GM18511 (cell line): ENCODE measurements at regions not wholly inside any gene's neighbourhood (a gene's known extent, or its start where the extent isn't known, plus 50 kb on each side); places are given as distances from the start of the nearest gene placed in this dataset.

Experiments used
- ATAC-seq: cut with Tn5 transposase; IDR thresholded peaks from one replicate; pipeline ENCODE4 v1.9.1; 2021; ENCODE audit warnings: mild to moderate bottlenecking, moderate library complexity; ENCODE audit not compliant: unreplicated experiment

- ATAC-seq: no peak
Observed at GRCh38 chr14:104355101-104356019, 217.0 kb downstream of the KIF26A start.

DNA sequence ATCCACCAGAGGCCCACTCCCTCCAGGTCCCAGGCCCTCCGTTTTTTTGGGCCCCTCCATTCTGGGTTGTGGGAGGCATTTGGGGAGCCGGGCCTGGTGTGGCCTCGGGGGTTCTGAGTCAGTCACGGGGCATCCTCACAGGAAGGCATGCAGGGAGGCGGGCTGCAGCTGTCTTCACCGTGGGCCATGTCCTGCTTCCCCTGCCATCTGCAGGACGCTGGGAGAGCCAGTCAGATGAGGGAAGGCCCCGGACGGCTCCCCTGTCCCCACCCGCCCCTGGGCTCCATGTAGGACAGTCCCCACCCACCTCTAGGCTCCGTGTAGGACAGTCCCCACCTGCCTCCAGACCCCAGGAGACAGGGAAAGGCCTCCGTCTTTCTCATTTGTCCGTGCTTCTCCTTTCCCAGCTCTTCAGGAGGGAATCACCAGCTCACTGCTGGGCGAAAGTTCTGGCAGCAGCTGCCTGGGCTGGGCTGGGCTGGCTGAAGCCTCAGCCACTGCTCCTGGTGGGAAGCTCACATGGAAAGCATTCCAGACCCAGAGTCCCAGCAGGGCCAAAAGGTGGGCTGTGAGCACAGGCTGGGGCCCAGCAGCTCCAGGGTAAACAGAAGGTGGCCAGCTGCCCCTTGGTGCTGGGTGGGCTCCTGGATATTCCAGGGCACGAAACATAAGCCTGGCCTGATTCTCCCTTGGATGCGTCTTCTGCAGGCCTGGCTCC, 217.8 kb downstream of the KIF26A start:
- no peak for ATAC-seq

- no peak for ATAC-seq
Observed at GRCh38 chr14:104356738-104357688, 218.6 kb downstream of the KIF26A start.

- no peak for ATAC-seq
Observed at GRCh38 chr14:104357689-104358527, 219.5 kb downstream of the KIF26A start.

DNA sequence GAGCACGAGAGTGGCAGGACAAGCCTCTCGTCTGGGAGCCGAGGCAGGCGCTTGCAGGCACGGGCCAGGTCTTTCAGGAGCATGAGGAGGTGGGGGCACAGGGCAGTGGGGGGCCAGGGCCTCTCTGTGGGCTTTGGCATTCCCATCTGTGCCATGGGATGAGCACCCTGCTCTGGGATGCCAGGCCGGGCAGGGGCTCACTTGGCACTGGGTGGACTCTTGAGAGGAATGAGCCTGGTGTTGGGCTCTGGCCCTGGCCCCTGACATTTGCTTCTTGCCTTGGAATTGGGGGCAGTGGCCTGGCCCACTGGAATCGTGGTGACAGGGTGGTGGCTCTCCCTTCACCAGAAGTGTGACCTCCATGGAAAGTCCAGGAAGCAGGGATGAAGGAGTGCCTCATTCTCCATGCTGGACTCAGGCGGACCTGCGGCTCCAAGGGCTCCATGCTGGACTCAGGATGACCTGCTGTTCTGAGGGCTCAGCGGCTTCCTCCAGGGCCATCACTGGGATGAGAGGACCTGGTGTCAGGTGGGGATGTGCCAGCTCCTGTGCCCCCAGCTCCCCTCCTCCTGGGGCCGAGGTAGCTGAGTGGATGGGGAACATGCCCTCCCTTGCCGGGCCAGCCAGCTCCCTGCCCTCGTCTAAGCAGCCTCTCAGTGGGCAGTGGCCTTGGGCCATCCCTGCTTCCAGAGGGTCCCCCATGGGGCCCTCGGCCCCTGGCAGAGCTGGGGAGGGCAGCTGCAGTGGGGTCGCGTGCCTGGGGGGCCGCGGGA, 220.3 kb downstream of the KIF26A start:
- no peak for ATAC-seq

GRCh38 chr14:104359301-104359968, 220.1 kb upstream of the C14orf180 start:
- no peak for ATAC-seq

- ATAC-seq: no peak
Observed at GRCh38 chr14:104359969-104360442, 219.6 kb upstream of the C14orf180 start.

DNA sequence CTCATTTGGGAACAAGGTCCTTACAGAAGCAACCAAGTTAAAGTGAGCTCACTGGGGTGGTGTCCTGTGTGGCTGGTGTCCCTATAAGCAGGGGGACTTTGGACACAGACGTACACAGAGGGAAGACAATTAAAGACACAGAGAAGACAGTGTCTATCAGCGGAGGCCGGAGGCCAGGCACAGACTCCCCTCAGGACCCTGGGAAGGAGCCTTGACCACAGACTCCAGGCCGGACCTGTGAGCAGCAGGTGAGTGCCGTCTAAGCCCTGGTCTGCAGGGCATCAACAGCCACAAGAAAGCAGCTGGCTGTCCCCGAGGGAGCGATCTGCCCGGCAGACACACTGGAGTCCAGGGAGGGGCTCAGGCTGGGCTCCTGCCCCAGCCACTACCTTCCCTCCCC, 219.1 kb upstream of the C14orf180 start:
- ATAC-seq: no peak

- no peak for ATAC-seq
Observed at GRCh38 chr14:104361101-104361591, 218.4 kb upstream of the C14orf180 start.

GRCh38 chr14:104361921-104362681, 217.5 kb upstream of the C14orf180 start:
- ATAC-seq: no peak

DNA sequence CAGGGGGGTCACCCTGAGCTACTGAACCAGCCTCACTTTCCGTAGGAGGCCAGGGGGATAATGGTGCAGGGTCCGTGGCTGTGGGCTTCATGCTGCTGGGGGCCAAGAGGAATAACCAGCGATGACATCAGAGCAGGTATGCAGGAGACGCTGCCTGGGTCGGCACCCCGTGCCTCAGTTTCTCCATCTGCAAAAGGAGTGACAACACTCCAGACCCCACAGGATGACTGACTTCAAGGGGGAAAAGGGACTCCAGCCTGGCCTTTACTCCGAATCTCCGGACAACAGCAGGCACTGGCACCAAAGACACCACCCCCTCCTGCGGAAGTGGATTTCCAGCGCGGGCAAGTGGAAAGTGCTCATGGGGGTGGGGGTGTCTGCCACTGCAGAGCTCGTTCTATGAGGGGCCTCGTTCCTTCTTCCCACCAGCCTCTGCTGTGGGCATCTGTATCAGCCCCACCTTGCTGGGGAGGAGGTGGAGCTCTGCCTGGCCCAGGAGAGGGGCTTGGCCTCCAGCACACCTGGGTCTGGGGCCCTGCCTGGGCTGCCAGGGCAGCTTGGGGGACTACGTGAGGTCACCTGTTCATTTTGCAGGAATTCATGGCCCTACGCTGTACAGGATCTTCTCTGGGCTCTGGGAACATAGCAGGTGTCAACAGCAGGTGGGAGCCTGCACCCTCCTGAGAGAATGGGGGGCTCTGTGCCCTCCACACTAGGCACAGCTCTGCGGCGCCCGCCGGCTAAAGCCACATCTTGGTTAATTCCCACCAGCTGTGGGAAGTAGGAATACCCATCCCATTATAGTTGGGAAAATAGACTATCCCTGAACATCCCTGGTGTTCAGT, 216.6 kb upstream of the C14orf180 start:
- ATAC-seq: no peak

GRCh38 chr14:104363891-104364760, 215.4 kb upstream of the C14orf180 start:
- ATAC-seq: no peak

DNA sequence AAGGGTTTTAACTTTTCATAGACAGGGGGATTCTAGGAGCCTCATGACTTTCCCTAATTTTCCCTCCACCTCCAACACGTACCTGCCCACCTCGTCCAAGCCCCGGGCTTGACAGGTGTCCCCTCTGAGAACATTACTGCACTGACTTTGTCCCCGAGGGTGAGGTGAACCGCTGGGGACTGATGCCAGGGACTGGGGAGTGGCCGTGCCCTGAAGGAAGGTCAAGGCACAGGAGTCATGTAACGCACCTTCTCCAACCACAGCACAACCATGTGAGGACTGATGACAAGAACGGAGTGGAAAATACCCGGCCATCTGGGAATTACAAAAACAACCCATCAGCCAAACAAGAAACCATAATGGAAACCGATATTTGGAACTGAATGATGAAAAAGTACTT, 214.7 kb upstream of the C14orf180 start:
- no peak for ATAC-seq

- no peak for ATAC-seq
Observed at GRCh38 chr14:104366931-104367865, 212.4 kb upstream of the C14orf180 start.
